ENCODE measurements at regions not wholly inside any gene's neighbourhood (a gene's known extent, or its start where the extent isn't known, plus 50 kb on each side); places are given as distances from the start of the nearest gene placed in this dataset.

GRCh38 chr11:104214517-104214916 lies 50.6 kb upstream of the PDGFD start:
- DNase-seq, result no peak

Measured in suppressor macrophage (primary cell).